ENCODE measurements at regions not wholly inside any gene's neighbourhood (a gene's known extent, or its start where the extent isn't known, plus 50 kb on each side); places are given as distances from the start of the nearest gene placed in this dataset.
"Not testable (repeated sequence)": the region's sequence is repeated elsewhere in the genome, so short reads cannot be mapped to it uniquely, and the experiment has no call there.

DNA sequence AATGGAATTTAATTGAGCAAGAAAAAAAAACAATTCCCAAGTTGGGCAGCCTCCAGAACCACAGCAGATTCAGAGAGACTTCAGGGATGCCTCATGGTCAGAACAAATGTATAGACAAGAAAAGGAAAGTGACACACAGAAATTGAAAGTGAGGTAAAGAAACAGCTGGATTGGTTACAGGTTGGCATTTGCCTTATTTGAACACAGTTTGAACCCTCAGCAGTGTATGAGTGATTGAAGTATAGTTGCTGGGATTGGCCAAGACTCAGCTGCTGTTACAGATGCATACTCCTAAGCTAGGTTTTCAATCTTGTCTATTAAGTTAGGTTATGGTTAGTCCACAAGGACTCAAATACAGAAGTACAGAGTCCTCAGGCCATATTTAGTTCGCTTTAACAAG lies 57.9 kb upstream of the GOLGA8Q start:
- DNase-seq (ENCODE audit: low read depth in 2 of 2); H3K27ac ChIP-seq (ENCODE audit: insufficient read depth, low read length); H4K20me1 ChIP-seq (ENCODE audit: control insufficient read depth, extremely low read depth, insufficient read depth, low read length); H3K27me3 ChIP-seq (ENCODE audit: control insufficient read depth, insufficient read depth, low read length); H3K9me3 ChIP-seq (ENCODE audit: control insufficient read depth, insufficient read depth, low read depth, low read length); H3K4me1 ChIP-seq (ENCODE audit: control insufficient read depth, extremely low read depth, insufficient read depth, low read length); H2AFZ ChIP-seq (ENCODE audit: low read length); H3K36me3 ChIP-seq (ENCODE audit: control insufficient read depth, insufficient read depth, low read length); H3K4me2 ChIP-seq (ENCODE audit: extremely low read depth, insufficient read depth, low read length); H3K9ac ChIP-seq (ENCODE audit: insufficient read depth, low read length); H3K4me3 ChIP-seq (replicated peaks in 1 of 4; ENCODE audit: control extremely low read depth in 1 of 4, insufficient read depth in 1 of 4, low read depth in 3 of 4, low read length in 4 of 4); H3K79me2 ChIP-seq (ENCODE audit: control insufficient read depth, insufficient read depth, low read length): not testable (repeated sequence)

GRCh38 chr15:30497275-30497674 lies 54.6 kb upstream of the GOLGA8Q start:
- not testable (repeated sequence) for H4K20me1 ChIP-seq (ENCODE audit: control insufficient read depth, extremely low read depth, insufficient read depth, low read length); H3K79me2 ChIP-seq (ENCODE audit: control insufficient read depth, insufficient read depth, low read length); DNase-seq (ENCODE audit: low read depth in 2 of 2); H3K9me3 ChIP-seq (ENCODE audit: control insufficient read depth, insufficient read depth, low read depth, low read length); H3K9ac ChIP-seq (ENCODE audit: insufficient read depth, low read length); H3K27ac ChIP-seq (ENCODE audit: insufficient read depth, low read length); H3K27me3 ChIP-seq (ENCODE audit: control insufficient read depth, insufficient read depth, low read length); H3K4me1 ChIP-seq (ENCODE audit: control insufficient read depth, extremely low read depth, insufficient read depth, low read length); H3K4me2 ChIP-seq (ENCODE audit: extremely low read depth, insufficient read depth, low read length); H3K36me3 ChIP-seq (ENCODE audit: control insufficient read depth, insufficient read depth, low read length); H2AFZ ChIP-seq (ENCODE audit: low read length); H3K4me3 ChIP-seq (replicated peaks in 1 of 4; ENCODE audit: control extremely low read depth in 1 of 4, insufficient read depth in 1 of 4, low read depth in 3 of 4, low read length in 4 of 4)

- H3K27ac ChIP-seq (ENCODE audit: insufficient read depth, low read length); H3K4me1 ChIP-seq (ENCODE audit: control insufficient read depth, extremely low read depth, insufficient read depth, low read length); H3K36me3 ChIP-seq (ENCODE audit: control insufficient read depth, insufficient read depth, low read length); DNase-seq (ENCODE audit: low read depth in 2 of 2); H4K20me1 ChIP-seq (ENCODE audit: control insufficient read depth, extremely low read depth, insufficient read depth, low read length); H2AFZ ChIP-seq (ENCODE audit: low read length); H3K4me2 ChIP-seq (ENCODE audit: extremely low read depth, insufficient read depth, low read length); H3K27me3 ChIP-seq (ENCODE audit: control insufficient read depth, insufficient read depth, low read length); H3K4me3 ChIP-seq (replicated peaks in 1 of 4; ENCODE audit: control extremely low read depth in 1 of 4, insufficient read depth in 1 of 4, low read depth in 3 of 4, low read length in 4 of 4); H3K9me3 ChIP-seq (ENCODE audit: control insufficient read depth, insufficient read depth, low read depth, low read length); H3K9ac ChIP-seq (ENCODE audit: insufficient read depth, low read length); H3K79me2 ChIP-seq (ENCODE audit: control insufficient read depth, insufficient read depth, low read length): not testable (repeated sequence)
These were observed 52.6 kb upstream of the GOLGA8Q start for GRCh38 chr15:30499233-30499632.

DNA sequence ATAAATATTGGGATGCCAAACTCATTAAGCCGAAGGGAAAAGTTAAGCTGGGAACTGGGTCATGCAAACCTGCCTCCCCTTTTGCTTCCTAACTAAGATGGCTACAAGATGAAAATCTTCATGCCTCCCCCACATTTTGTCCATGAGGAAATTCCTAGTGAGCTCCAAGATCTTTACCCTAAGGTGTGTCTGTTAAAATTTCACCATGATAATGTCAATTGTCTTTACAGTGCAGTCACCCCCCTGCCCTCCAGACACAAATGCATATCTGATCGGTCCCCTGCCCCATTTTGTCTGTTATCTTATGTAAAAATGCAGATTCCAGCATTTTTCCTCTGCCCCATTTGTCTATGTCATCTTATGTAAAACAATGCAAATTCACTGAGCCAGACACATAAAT lies 51.3 kb upstream of the GOLGA8Q start:
- H3K9ac ChIP-seq (ENCODE audit: insufficient read depth, low read length); H2AFZ ChIP-seq (ENCODE audit: low read length); H3K4me2 ChIP-seq (ENCODE audit: extremely low read depth, insufficient read depth, low read length): not testable (repeated sequence)

More for the DNA sequence above, 51.3 kb upstream of the GOLGA8Q start:
- H3K27me3 ChIP-seq (ENCODE audit: control insufficient read depth, insufficient read depth, low read length); DNase-seq (ENCODE audit: low read depth in 2 of 2); H3K9me3 ChIP-seq (ENCODE audit: control insufficient read depth, insufficient read depth, low read depth, low read length); H3K36me3 ChIP-seq (ENCODE audit: control insufficient read depth, insufficient read depth, low read length); H3K4me3 ChIP-seq (replicated peaks in 1 of 4; ENCODE audit: control extremely low read depth in 1 of 4, insufficient read depth in 1 of 4, low read depth in 3 of 4, low read length in 4 of 4); H3K27ac ChIP-seq (ENCODE audit: insufficient read depth, low read length); H3K79me2 ChIP-seq (ENCODE audit: control insufficient read depth, insufficient read depth, low read length); H3K4me1 ChIP-seq (ENCODE audit: control insufficient read depth, extremely low read depth, insufficient read depth, low read length); H4K20me1 ChIP-seq (ENCODE audit: control insufficient read depth, extremely low read depth, insufficient read depth, low read length): not testable (repeated sequence)
